ENCODE measurements at regions not wholly inside any gene's neighbourhood (a gene's known extent, or its start where the extent isn't known, plus 50 kb on each side); places are given as distances from the start of the nearest gene placed in this dataset.

DNA sequence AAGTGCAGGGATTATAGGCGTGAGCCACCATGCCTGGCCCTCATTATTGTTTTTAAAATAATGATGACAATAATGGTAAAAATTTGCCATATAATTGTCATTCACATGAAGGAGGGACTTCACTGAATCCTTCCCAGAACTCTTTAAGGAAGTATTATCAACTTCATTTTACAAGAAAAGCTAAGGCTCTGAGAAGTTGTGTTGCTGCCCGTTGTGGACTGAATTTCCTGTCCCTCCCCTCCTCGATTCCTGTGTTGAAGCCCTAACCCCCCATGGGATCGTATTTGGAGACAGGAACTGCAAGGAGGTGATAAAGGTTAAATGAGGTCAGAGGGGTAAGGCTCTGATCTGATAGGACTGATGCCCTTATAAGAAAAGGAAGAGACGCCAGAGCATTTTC is 458.0 kb downstream of the HAPSTR1 start:
- no peak for TF ChIP-seq POLR2AphosphoS5 (IDR thresholded peaks at IDR 0.05; ENCODE audit: low read depth)
- TF ChIP-seq, protein P1, sequence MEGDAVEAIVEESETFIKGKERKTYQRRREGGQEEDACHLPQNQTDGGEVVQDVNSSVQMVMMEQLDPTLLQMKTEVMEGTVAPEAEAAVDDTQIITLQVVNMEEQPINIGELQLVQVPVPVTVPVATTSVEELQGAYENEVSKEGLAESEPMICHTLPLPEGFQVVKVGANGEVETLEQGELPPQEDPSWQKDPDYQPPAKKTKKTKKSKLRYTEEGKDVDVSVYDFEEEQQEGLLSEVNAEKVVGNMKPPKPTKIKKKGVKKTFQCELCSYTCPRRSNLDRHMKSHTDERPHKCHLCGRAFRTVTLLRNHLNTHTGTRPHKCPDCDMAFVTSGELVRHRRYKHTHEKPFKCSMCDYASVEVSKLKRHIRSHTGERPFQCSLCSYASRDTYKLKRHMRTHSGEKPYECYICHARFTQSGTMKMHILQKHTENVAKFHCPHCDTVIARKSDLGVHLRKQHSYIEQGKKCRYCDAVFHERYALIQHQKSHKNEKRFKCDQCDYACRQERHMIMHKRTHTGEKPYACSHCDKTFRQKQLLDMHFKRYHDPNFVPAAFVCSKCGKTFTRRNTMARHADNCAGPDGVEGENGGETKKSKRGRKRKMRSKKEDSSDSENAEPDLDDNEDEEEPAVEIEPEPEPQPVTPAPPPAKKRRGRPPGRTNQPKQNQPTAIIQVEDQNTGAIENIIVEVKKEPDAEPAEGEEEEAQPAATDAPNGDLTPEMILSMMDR (IDR thresholded peaks at IDR 0.05; ENCODE audit: insufficient read depth, low read length) = no peak
